Neural cell (in vitro differentiated cells): ENCODE measurements at regions not wholly inside any gene's neighbourhood (a gene's known extent, or its start where the extent isn't known, plus 50 kb on each side); places are given as distances from the start of the nearest gene placed in this dataset.

Experiments
- CTCF ChIP-seq: fragments of 450-650 bp; IDR thresholded peaks from 2 replicates; pipeline ENCODE4 v1.5.1; 2014; ENCODE audit warnings: antibody characterized with exemption, mild to moderate bottlenecking, moderate library complexity; ENCODE audit not compliant: poor library complexity, severe bottlenecking
- REST ChIP-seq: IDR thresholded peaks from 2 replicates; pipeline ENCODE4 v1.6.1; 2012; ENCODE audit warnings: borderline replicate concordance

GRCh38 chr11:47928426-47928825 is 51.9 kb upstream of the PTPRJ start:
- TF ChIP-seq REST (no peak), CTCF (no peak)
